Spleen (tissue), 11 donors: ENCODE measurements at regions not wholly inside any gene's neighbourhood (a gene's known extent, or its start where the extent isn't known, plus 50 kb on each side); places are given as distances from the start of the nearest gene placed in this dataset.

Experiments
- DNase-seq: peaks from one replicate; pipeline ENCODE4 v3.0.0-alpha.2; 2020
- H3K27ac ChIP-seq, 8 donors: fragments of 200-600 bp; sonication (generic) in 7 of 8; 1 replicate in 4 of 8; 2 replicates in 4 of 8; pipeline versions ENCODE4 v1.5.0 to v1.8.0; 2016 to 2021; ENCODE audit warnings: inconsistent platforms in 4 of 8, mild to moderate bottlenecking in 4 of 8, moderate library complexity in 1 of 8
- H3K27me3 ChIP-seq, 7 donors: fragments of 200-600 bp; sonication (generic) in 6 of 7; replicated peaks in 1 of 7; 1 replicate in 4 of 7; 2 replicates in 3 of 7; pipeline versions ENCODE4 v1.5.0 to v1.8.0; 2016 to 2021; ENCODE audit warnings: inconsistent platforms in 3 of 7, mild to moderate bottlenecking in 1 of 7
- H3K36me3 ChIP-seq, 6 donors: fragments of 200-600 bp; sonication (generic) in 5 of 6; 1 replicate in 4 of 6; 2 replicates in 2 of 6; pipeline versions ENCODE4 v1.5.0 to v1.8.0; 2016 to 2021; ENCODE audit warnings: inconsistent platforms in 2 of 6
- H3K4me1 ChIP-seq, 6 donors: fragments of 200-600 bp; sonication (generic) in 5 of 6; 1 replicate in 3 of 6; 2 replicates in 3 of 6; pipeline versions ENCODE4 v1.5.0 to v1.8.0; 2016 to 2021; ENCODE audit warnings: inconsistent platforms in 3 of 6
- H3K4me3 ChIP-seq, 8 donors: fragments of 200-600 bp; sonication (generic) in 7 of 8; 1 replicate in 4 of 8; 2 replicates in 4 of 8; pipeline versions ENCODE4 v1.5.0 to v1.8.0; 2016 to 2021; ENCODE audit warnings: inconsistent platforms in 4 of 8, mild to moderate bottlenecking in 4 of 8, moderate library complexity in 2 of 8
- H3K9me3 ChIP-seq, 8 donors: fragments of 200-600 bp; sonication (generic) in 7 of 8; 1 replicate in 4 of 8; 2 replicates in 4 of 8; pipeline versions ENCODE4 v1.5.0 to v1.8.0; 2016 to 2021; ENCODE audit warnings: inconsistent platforms in 4 of 8
- POLR2A ChIP-seq, 3 donors: fragments of 450-650 bp; IDR thresholded peaks; one replicate each; pipeline ENCODE4 v1.5.1; 2017; ENCODE audit warnings: antibody characterized with exemption in 3 of 3, mild to moderate bottlenecking in 1 of 3
- POLR2AphosphoS5 ChIP-seq, 3 donors: sonication (generic); formaldehyde crosslinking; IDR thresholded peaks; one replicate each; pipeline ENCODE4 v1.5.1; 2017; ENCODE audit warnings: antibody characterized with exemption in 3 of 3
- WGBS, 5 donors: extraction: QIAGEN DNeasy Blood & Tissue Kit in 3 of 5; methylation state at CpG; one replicate each; pipeline versions ENCODE4 v1.1.5 to v1.1.7; 2013 to 2018; 5-methylcytosine and 5-hydroxymethylcytosine counted together
- intact Hi-C: fragments of 100-400 bp; cut with DNase I; formaldehyde crosslinking; loops from one replicate; pipeline ENCODE4 v1.15.0; 2023; ENCODE audit warnings: low total_unique reads
- TF ChIP-seq, protein P1 (sequence below), 11 experiments: fragments of 200-600 bp in 7 of 11; fragments of 450-650 bp in 4 of 11; sonication (generic) in 4 of 11; IDR thresholded peaks in 8 of 11; conservative IDR thresholded peaks in 3 of 11; 1 replicate in 7 of 11; 2 replicates in 4 of 11; pipeline versions ENCODE4 v1.4.0 to v1.8.0; 2016 to 2021; ENCODE audit warnings: antibody characterized with exemption in 11 of 11, inconsistent platforms in 4 of 11, mild to moderate bottlenecking in 1 of 11
- donor health status: healthy with polysubstance abuse.
- donor health status: DM: no; HTN: no; CAD: no; lungs with moderate emphysema.
- donor health status: DM: no; HTN: no; CAD: no.
- donor health status: Bipolar disorder and iron deficiency.
- donor health status: healthy.
- donor health status: DM: no; HTN: no; CAD: no.
- donor health status: DM: yes; HTN: yes; CAD: no.

DNA sequence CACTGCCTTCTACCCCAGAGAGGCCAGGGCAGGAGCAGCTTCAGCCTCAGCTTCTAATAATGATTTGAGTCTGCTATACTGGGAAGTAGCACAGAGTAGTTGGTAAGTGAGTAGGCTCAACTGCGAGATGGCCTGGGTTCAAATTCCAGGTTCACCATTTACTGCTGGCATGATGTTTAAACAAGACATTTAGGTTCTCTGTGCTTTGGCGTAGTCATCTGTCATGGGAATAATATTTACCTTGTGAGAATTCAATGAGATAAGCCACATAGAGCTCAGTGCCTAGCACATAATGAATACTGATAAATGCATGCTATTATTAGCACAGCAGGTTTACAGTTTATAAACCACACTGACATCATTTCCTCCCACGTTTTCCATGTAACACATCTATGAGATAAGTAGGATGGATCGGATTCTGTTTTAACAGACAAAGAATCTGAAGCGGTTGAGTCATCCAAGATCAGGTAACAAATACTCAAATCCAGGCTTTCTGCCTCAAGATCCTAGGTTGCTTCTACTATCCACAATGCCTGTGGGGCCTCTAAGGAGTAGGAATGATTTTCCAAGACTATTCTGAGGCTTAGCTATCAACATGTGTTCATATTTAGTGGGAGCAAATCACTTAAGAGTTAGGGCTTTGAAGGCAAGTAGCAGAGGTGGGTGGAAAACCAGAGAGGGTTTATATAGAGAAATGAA is 72.9 kb upstream of the DTNBP1 start:
- intact Hi-C loops: no loop called here
- TF ChIP-seq POLR2AphosphoS5 (IDR thresholded peaks at IDR 0.05) (no peak), POLR2A (IDR thresholded peaks at IDR 0.05) (no peak)
- TF ChIP-seq, protein P1, sequence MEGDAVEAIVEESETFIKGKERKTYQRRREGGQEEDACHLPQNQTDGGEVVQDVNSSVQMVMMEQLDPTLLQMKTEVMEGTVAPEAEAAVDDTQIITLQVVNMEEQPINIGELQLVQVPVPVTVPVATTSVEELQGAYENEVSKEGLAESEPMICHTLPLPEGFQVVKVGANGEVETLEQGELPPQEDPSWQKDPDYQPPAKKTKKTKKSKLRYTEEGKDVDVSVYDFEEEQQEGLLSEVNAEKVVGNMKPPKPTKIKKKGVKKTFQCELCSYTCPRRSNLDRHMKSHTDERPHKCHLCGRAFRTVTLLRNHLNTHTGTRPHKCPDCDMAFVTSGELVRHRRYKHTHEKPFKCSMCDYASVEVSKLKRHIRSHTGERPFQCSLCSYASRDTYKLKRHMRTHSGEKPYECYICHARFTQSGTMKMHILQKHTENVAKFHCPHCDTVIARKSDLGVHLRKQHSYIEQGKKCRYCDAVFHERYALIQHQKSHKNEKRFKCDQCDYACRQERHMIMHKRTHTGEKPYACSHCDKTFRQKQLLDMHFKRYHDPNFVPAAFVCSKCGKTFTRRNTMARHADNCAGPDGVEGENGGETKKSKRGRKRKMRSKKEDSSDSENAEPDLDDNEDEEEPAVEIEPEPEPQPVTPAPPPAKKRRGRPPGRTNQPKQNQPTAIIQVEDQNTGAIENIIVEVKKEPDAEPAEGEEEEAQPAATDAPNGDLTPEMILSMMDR (IDR thresholded peaks at IDR 0.05 in 8 of 11, conservative IDR thresholded peaks at IDR 0.05 in 3 of 11): no peak
- WGBS, 5 donors: 50 to 63% (median 57%) methylated on average over 5 of the region's 5 CpGs
- Histone ChIP-seq H3K27me3 (peaks cover 0 to 9% (median 0%) of the 10 kb centered on the region in 7 donors), H3K4me3 (no peak overlapping the region), H3K9me3 (no peaks in the 10 kb centered on the region), H3K36me3 (no peaks in the 10 kb centered on the region), H3K4me1 (no peaks in the 10 kb centered on the region), H3K27ac (no peak overlapping the region)
- no peak for DNase-seq

DNA sequence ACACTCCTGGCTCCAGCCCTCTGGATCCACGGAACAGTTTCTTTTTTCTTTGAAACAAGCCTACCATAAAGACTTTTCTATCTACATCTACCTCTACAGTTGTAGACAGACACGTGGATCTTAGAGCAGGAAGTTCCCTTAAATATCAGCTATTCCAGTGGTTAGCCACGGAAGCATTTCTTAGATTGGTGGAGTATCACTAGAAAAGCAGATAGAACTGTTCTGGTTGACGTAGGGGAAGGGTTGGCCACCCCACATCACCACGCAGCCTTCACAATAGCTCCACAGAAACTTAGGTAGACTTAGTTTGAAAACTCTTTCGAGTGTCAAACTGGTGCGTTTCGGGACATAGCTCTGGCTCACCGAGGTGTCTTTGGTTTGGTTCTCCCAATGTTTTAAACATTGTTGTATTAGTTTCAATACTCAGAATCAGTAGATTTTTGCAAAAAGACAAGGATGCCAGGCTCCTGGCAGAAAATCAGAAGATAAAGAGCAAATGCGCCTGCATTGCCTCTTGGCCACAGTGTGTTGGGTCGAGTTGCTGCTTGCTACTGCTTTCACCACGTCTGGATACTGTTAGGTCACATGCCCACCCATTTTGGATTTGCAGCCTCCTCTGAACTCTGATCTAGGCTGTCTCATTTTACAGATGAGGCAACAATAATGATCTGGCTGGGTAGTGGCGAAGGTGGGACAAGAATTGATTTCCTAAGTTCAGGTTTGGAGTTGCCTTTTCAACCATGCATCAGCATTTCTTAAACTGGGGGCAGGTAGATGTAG is 71.5 kb upstream of the DTNBP1 start:
- 66 to 79% (median 71%) methylated on average over 13 of the region's 13 CpGs for WGBS, 5 donors

DNA sequence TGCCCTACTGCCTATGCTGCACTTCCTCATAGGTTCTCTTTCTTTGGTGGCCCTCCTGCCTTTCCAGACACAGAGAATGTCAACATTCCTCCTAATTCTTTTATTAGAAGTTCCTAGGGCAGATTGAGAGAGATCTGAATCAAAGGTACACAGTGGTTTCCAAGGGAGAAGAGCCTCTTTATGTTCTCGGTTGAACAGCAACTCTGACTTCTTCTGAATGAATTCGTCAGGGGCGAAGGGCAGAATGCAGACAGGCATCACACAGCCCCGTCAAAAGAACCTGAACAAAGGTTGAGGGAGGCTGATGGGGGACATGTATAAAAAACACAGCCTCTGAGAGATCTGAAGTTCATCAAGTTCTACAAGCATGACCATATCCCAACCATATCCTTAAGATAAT is 68.1 kb upstream of the DTNBP1 start:
- Histone ChIP-seq H3K36me3 (no peaks in the 10 kb centered on the region), H3K4me1 (no peaks in the 10 kb centered on the region), H3K4me3 (no peak overlapping the region), H3K27me3 (peaks cover 0 to 13% (median 0%) of the 10 kb centered on the region in 7 donors), H3K9me3 (no peaks in the 10 kb centered on the region), H3K27ac (no peak overlapping the region)
- no peak for TF ChIP-seq POLR2A (IDR thresholded peaks at IDR 0.05)
- WGBS, 5 donors: 90 to 96% (median 94%) methylated on average over 4 of the region's 4 CpGs
- intact Hi-C loops: no loop called here
- DNase-seq: no peak

More for the DNA sequence above, 71.5 kb upstream of the DTNBP1 start:
- Histone ChIP-seq H3K27ac (no peak overlapping the region), H3K9me3 (no peaks in the 10 kb centered on the region), H3K4me1 (no peaks in the 10 kb centered on the region), H3K4me3 (no peak overlapping the region), H3K27me3 (peaks cover 0 to 13% (median 0%) of the 10 kb centered on the region in 7 donors), H3K36me3 (no peaks in the 10 kb centered on the region)
- intact Hi-C loops: no loop called here
- no peak for DNase-seq
- TF ChIP-seq, protein P1 (IDR thresholded peaks at IDR 0.05 in 8 of 11, conservative IDR thresholded peaks at IDR 0.05 in 3 of 11): no peak
- TF ChIP-seq POLR2AphosphoS5 (IDR thresholded peaks at IDR 0.05): no peak
- TF ChIP-seq POLR2A (IDR thresholded peaks at IDR 0.05): no peak

DNA sequence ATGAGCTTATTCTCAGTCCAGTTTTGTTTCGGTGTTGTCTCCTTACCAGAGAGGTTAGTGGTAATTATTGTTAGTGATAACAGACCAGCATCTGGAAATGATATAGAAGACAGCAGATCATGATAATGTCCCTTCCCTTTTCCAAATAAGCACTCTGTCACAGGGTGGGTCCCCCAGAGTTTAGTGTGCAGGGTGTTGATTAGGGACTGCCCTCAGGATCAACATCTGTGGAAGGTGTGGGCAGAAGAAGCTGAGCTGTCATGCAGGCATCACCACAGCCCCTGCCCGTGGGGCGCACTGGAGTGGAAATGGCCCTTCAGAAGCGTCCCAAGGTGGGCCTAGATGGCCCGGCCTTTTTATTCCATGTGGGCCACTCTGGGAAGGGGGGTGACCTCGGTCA is 67.6 kb upstream of the DTNBP1 start:
- Histone ChIP-seq H3K27ac (no peak overlapping the region), H3K9me3 (no peaks in the 10 kb centered on the region), H3K27me3 (peaks cover 0 to 13% (median 0%) of the 10 kb centered on the region in 7 donors), H3K4me1 (no peaks in the 10 kb centered on the region), H3K4me3 (no peak overlapping the region), H3K36me3 (no peaks in the 10 kb centered on the region)
- DNase-seq: no peak
- intact Hi-C loops: no loop called here
- TF ChIP-seq POLR2AphosphoS5 (IDR thresholded peaks at IDR 0.05) (no peak), POLR2A (IDR thresholded peaks at IDR 0.05) (no peak)
- TF ChIP-seq, protein P1 (IDR thresholded peaks at IDR 0.05 in 8 of 11, conservative IDR thresholded peaks at IDR 0.05 in 3 of 11): no peak
- 87 to 98% (median 90%) methylated on average over 6 of the region's 6 CpGs for WGBS, 5 donors
